ENCODE measurements at regions not wholly inside any gene's neighbourhood (a gene's known extent, or its start where the extent isn't known, plus 50 kb on each side); places are given as distances from the start of the nearest gene placed in this dataset.

DNA sequence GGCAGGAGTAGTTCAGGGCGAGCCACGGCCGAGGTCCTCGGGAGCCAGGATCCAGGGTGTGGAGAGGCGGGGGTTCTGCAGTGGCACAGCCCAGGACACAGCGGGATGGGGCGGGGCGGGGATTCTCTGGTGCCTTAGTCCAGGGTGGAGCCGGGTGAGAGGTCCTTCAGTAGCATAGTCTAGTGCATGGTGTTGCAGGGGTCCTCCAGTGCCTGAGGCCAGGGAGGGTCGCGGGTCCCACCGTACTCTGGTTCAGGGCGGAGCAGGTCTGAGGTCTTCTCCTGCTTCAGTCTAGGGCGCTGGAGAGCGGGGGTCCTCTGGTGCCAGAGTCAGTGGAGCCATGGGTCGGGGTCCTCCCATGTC, 131.1 kb downstream of the CCDC74A start:
- TF ChIP-seq, protein P1, sequence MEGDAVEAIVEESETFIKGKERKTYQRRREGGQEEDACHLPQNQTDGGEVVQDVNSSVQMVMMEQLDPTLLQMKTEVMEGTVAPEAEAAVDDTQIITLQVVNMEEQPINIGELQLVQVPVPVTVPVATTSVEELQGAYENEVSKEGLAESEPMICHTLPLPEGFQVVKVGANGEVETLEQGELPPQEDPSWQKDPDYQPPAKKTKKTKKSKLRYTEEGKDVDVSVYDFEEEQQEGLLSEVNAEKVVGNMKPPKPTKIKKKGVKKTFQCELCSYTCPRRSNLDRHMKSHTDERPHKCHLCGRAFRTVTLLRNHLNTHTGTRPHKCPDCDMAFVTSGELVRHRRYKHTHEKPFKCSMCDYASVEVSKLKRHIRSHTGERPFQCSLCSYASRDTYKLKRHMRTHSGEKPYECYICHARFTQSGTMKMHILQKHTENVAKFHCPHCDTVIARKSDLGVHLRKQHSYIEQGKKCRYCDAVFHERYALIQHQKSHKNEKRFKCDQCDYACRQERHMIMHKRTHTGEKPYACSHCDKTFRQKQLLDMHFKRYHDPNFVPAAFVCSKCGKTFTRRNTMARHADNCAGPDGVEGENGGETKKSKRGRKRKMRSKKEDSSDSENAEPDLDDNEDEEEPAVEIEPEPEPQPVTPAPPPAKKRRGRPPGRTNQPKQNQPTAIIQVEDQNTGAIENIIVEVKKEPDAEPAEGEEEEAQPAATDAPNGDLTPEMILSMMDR (optimal IDR thresholded peaks at IDR 0.05 in 1 of 3, IDR thresholded peaks at IDR 0.05 in 1 of 3, conservative IDR thresholded peaks at IDR 0.05 in 1 of 3; ENCODE audit: extremely low read depth in 1 of 3, insufficient read depth in 2 of 3, low read length in 3 of 3), result no peak
- no peak for TF ChIP-seq EZH2 (IDR thresholded peaks at IDR 0.05; ENCODE audit: low read length)
